GM21360 (cell line): ENCODE measurements at regions not wholly inside any gene's neighbourhood (a gene's known extent, or its start where the extent isn't known, plus 50 kb on each side); places are given as distances from the start of the nearest gene placed in this dataset.
A peak's percentile ranks its signal among the peaks of the same experiment; 100 is the strongest.

Experiments used
- ATAC-seq: cut with Tn5 transposase; IDR thresholded peaks from one replicate; pipeline ENCODE4 v1.9.1; 2021; ENCODE audit warnings: mild to moderate bottlenecking, moderate library complexity; ENCODE audit not compliant: unreplicated experiment

DNA sequence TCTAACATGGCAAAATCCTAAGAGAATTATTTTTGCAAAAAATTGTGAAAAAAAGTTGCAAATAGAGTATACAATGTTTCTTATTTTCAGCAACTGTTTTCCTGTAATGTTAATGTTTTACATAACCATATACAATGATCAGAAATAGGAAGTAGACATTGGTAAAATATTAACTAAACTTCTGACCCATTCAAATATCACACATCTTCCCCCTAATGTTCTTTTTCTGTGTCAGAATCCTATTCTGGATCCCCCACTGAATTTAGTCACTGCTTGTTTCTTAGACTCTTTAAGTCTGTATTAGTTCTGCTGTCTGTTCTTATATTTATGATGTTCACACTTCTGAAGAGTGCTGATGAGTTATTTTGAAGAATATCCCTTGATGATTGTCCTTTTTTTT lies 62.0 kb downstream of the HFE start:
- ATAC-seq = no peak

DNA sequence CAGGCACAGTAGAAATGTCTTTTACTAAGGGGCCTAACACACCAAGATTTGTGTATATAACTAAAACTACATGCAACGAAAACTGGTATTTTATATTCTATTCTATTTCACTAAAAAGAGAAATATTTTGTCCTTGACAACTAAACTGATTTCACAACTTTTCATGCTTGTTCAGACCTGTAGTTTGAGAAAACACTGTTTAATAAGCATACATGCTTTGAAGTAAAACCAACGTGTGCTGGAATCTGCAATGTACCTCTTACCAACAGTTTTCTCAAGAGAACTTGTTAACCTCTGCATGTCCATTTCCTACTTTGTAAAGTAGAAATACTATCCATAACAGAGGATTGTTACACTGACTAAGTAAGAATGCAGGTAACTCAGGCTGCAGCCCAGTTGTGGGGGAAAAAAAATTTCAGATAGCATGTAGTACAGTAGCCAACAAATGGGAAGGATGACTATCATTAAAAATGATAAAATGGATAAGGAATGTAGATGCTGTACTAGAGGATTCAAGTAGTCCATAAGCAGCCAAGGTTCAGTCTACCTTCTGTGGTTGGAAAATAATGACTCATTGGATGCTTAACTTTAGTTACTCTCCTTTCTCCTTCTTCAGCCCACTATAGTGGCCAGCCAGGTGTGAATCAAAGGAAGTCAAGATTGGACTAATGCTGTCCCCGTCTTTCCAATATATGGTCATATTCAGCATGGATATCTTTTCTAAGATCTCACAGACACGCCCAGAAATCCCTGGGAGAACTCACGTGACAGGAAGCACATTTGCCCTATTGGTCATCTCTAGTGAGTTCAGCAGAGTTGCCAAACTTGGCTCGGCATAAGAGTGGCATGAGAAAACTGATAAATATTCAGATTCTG lies 65.2 kb downstream of the HFE start:
- no peak for ATAC-seq

DNA sequence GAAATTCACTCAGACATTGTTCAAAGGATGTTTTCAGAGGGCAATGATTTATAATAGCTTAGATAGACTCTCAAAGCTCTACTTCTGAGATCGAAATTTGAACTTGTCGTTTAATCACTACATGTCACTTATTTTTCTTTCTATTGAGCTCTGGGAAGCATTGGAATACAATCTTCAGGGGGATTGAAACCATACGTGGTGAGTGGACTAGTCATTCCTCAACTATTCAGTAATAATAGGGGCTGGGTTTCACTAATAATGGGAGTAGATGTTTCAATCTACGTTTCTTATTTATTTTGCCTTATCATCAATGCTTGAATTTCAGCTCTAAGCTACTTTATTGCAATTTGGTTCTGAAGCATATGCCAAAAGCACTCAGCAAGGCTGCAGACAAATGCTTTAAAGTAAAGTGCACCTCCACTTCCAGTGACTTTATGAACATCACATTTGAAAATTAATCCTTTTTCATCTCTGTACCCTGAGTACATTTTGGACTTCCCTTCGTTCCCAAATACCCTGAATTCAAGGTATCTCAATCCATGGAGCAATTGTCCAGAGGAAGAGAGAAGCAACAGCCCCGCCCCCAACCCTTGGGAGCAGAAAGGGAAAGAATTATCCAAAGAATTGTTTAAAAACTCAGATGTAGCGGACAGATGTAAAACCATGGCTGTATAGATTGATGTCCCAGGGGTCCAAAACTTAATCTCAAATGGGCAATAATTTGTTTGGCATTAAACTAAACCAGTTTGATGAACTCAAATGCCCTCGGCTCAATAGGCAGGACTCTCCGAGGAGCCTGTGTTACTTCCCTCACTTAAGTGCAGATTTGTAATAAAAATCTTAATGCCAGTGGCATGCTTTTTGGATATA lies 68.1 kb downstream of the HFE start:
- ATAC-seq = no peak

DNA sequence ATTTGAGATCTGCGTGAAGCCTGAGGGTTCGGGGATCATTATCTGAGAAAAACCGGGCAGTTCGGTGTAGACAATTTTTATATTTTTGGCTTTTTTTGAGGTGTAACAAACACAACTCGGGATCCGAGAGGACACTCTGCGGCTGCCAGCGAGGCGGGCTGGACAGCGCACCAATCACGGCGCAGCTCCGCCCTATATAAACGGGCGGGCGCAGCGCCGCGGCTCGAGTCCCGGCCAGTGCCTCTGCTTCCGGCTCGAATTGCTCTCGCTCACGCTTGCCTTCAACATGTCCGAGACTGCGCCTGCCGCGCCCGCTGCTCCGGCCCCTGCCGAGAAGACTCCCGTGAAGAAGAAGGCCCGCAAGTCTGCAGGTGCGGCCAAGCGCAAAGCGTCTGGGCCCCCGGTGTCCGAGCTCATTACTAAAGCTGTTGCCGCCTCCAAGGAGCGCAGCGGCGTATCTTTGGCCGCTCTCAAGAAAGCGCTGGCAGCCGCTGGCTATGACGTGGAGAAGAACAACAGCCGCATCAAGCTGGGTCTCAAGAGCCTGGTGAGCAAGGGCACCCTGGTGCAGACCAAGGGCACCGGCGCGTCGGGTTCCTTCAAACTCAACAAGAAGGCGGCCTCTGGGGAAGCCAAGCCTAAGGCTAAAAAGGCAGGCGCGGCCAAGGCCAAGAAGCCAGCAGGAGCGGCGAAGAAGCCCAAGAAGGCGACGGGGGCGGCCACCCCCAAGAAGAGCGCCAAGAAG lies 69.0 kb downstream of the HFE start:
- peak; percentile 42 for ATAC-seq

DNA sequence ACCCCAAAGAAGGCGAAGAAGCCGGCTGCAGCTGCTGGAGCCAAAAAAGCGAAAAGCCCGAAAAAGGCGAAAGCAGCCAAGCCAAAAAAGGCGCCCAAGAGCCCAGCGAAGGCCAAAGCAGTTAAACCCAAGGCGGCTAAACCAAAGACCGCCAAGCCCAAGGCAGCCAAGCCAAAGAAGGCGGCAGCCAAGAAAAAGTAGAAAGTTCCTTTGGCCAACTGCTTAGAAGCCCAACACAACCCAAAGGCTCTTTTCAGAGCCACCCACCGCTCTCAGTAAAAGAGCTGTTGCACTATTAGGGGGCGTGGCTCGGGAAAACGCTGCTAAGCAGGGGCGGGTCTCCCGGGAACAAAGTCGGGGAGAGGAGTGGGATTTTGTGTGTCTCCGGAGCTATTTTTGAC lies 69.6 kb downstream of the HFE start:
- ATAC-seq = peak; percentile 13

DNA sequence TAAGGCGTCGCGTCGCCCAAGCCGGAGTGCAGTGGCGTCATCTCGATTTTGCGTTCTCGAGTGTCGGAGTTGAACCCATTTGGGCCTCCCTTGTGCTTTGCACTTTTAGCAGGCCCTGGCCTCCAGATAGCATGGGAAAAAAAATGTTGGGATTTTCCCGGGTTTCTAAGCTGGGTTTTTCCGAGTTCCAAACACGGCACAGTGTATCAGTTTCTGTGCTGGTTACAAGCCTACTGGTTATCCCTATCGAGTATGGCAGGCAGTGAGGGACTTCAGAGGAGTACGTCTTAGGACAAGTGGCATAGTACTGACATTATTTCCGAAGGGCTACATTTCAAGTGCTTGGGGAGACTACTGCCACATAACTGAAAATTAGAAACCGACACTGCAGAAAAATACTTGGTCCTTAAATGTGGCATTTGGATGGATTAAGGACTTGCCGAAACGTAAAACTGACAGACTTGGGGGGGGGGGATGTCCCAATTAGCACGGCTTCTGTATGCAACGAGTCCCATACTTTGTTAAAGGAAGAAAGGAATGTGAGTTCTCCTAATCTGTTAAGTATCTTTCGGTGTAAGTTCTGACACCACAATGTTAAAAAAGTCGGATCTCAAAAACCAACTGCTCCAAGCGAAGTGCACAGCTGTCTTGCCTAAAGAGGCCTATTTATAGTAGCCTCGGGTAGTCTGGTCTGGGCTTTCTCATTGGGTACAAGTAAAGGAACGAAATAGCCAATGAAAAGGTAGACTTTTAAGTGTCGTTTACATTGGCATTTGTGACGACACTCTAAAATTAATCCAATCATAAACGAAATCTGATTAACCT lies 70.2 kb downstream of the HFE start:
- peak; percentile 39 for ATAC-seq

DNA sequence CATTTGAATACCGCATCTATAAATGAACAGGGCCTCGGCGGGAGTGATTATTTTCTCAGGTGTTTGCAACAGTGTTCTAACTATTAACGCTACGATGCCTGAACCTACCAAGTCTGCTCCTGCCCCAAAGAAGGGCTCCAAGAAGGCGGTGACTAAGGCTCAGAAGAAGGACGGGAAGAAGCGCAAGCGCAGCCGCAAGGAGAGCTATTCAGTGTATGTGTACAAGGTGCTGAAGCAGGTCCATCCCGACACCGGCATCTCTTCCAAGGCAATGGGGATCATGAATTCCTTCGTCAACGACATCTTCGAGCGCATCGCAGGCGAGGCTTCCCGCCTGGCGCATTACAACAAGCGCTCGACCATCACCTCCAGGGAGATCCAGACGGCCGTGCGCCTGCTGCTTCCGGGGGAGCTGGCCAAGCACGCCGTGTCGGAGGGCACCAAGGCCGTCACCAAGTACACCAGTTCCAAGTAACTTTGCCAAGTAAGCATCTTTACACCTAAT lies 70.9 kb downstream of the HFE start:
- peak; percentile 44 for ATAC-seq

DNA sequence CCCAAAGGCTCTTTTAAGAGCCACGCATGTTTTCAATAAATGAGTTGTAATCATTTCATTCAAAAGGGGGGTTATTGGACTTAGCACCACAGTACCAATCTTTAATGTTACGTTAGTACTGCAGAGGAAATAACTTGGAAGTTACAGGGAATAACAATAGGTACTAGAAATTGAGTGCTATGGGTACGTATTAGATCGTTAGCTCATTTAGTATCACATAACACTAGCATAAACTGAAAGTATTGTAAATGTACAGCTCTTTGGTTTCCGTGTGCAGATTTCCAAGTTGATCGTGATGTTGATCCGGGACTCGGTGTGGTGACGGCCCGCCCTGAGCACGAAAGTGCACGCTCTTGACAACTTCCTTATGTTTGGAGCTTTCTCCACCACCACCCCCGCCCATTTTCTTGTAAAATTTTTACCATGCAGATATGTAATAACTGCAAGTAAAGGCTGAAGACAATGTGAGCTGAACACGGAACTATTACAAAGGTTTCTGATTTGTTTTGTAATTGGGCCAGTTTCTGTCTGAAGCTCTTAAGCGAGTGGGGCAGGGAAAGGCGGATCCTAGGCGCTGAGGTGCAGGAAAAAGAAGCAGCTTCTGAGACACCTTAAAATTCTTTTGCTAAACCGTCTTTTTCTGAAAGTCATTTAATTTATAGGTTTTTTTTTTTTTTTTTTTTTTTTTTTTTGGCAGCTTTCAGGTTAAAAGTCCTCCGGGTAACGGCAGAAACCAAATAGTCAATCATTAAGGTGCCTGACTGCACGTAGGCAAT lies 71.5 kb downstream of the HFE start:
- no peak for ATAC-seq

DNA sequence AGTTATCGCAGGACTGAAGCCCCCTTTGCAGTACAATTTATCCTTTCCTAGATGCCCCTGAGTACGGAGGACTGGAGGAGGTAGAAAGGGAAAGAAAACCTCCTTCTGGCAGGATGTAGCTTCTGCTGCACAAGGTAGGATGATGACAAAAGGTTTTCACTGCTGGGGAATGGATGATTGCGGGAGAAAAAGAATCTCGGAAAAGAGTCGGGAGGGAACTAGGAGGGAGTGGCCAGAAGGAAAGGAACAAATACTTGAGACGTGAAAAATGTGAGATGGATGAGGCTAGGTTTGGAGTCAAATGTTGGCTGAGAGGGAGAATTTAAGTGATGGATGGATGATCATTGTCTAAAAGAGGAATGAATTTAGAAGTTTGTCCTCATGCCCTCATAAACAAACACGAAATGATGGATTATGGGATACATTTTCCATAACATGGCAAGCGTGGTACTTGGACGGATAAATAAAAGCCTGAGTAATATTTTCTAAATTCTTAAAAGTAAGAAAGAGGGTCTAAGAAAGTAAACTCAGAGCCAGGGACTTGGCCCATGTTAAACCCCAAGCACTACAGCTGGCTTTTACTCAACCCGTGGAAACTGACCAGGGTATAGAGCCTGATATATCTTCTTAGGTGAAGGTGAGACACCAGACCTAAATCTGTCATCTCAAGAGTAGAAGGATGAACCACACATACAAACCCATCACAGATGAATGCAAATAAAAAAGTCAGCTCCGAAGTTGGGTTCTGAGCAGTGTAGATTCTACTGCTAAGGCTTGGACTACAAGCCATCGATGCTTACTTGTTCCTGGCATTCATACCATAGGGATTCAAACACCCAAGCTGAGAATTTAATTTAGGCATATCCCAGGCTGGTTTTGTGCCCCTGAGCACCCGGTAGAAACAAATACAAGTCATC lies 72.4 kb downstream of the HFE start:
- ATAC-seq = no peak

DNA sequence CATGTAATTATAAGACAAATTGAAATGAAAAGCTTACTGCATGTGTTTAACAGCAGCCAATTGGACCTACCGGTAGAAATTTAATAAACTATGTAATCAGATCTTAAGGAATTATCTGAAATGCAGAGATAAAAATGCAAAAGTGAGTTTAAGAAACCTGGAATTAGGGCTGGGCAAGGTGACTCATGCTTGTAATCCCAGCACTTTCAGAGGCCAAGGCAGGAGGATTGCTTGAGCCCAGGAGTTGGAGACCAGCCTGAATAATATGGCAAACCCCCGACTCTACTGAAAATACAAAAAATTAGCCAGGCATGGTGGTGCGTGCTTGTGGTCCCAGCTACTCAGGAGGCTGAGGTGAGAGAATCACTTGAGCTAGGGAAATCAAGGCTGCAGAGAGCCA lies 74.1 kb downstream of the HFE start:
- no peak for ATAC-seq

DNA sequence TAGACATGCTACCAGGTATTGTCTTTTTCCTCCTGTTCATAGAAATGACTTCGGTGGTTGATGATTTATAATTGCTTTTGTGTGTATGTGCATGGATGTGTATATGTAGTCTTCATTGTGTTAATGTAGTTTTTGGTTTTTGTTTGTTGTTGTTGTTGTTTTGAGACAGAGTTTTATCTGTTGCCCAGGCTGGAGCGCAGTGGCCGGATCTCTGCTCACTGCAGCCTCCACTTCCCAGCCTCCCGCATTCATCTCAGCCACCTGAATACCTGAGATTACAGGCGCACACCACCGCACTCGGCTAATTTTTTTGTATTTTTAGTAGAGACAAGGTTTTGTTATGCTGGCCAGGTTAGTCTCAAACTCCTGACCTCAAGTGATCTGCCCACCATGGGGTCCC lies 75.2 kb downstream of the HFE start:
- no peak for ATAC-seq

DNA sequence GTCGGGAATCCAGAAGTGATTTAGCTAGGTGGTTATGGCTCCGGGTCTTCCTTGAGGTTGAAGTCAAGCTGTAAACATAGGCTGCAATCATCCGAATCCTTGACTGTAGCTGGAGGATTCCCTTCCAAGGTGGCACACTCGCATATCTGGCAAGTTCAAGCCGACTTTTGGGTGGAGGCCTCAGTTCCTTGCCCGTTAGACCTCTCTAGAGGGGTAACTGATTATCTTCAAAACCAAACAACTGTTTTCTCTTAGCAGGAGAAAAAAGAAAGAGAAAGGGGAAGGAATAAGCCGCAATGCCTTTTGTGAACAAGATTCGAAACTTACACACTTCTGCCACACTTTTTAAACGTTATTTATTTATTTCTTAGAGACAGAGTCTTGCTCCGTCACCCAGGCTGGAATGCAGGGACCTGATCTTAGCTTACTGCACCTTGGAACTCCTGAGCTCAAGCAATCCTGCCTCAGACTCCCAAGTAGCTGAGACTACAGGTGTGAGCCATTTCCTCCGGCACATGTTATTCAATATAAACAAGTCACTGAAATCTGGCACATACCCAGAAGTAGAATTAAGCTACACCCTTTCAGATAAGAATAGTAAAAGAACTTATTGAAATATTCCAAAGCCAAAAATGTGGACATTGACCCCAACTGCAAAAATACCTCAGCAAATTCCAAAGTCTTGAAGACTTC lies 76.3 kb downstream of the HFE start:
- ATAC-seq = no peak

DNA sequence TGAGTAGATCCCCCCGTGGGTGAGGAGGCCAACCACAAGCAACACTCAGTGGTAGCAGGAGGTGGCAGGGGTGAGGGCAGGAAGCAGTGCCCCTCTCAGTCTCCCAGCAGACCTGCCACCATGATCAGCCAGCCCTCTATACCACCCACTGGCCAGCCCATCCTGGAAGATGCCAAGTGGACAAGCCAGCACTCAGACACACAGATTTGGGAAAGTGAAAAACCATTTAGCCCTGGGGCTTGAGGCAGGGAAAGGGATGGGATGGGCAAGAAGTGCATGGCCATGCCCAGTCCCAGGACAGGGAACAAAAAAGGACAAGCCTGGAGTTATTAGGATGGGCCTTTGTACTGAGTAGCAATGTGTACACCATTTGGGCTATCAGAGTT lies 76.9 kb downstream of the HFE start:
- ATAC-seq = no peak

DNA sequence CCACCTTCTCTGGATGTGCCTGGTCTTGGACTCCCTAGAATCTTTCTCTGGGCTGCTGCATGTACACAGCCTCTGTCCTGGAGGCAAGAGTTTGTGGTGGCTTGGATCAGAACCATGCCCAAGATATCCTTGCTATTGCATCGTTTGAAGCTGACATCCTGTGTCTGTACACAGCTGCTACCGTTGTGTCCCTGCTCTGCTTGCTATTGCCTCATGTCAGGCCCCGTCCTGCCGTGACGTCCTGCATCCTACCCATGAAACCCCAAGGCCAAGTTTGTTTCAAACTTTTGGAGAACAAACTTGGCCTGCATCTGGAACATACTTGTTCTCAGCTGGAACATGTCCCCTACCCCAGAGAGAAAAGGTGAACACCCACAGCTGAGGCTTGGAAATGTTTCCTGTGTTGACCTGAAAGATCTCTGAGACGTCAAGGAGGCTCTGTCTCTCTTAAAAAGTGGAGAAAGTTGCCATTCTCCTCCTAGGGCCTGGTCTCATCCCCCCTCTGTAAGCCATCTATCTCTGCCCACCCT lies 78.1 kb downstream of the HFE start:
- ATAC-seq = no peak

DNA sequence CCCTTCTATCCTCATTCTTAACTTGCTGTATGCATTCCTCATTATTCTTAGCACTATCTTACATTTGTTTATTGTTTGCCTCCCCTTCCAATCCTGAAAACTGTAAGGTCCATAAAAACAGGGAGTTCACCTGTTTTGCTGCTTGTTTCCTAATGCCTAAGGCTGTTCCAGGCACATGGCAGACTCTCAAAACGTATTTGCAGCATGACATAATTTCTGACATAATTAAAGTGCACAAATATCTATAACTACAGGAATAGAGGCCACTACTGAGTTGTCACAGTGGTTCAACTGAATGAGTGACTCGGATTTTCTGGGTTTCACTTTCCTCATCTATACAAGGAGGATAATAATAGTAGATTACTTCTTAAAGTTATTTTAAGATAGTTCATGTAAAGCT lies 83.0 kb downstream of the HFE start:
- no peak for ATAC-seq

DNA sequence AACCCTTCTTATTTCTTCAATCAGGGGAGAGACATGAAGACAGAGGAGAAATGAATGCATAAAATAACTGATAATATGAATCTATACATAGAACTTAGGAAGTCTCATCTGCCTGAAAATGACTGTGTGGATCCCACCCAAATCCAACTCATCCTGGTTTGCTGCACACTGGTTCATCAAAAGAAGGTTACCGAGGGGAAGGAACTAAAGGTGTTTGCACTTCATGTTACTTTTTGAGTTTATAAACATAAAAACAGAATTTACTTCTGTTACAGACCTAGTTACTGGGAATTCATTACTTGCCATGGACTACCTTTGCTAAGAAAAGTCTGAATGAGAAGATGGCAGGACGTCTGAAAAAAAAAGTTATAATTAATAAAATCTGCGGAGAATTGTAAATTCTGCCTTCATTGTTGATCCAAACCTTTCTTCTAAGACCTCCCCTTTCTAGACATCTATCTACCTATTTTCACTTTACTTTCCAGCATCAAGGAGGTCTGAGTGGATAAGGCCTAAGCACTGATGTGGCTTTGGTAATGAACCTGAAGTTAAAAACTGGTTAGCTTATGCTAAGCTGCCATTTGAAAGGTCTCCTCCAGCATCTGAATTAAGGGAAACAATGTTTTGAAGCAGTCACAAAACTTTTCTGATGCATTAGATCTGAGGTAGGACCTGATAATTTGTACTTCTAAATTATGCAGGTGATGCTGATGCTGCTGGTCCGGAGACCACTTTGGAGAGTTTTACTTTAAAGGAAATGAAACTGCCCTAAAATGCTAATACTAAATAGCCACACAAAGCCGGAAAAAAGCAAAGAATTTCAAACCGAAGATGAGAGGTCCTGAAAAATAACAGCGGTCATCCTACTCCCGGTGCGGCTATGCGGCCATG lies 84.0 kb downstream of the HFE start:
- no peak for ATAC-seq

DNA sequence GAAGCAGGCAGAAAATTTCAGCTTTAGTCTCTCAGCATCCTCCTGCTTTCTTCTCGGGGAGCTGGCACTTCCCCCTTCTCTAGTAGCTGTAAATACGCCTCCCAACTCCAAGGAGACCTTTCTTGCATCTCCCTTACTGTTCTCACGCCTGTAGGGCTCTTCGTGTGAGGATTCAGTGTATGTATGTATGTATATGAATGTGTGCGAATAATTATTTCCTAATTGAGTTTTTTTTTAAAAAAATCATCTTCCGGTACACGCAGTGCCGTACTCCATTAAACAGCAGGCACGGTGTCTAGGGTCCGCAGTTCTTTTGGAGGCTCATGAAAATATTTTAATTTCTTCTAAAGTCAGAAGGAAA lies 85.4 kb downstream of the HFE start:
- ATAC-seq = peak; percentile 19
